Esophagus squamous epithelium (tissue), 5 donors: ENCODE measurements at regions not wholly inside any gene's neighbourhood (a gene's known extent, or its start where the extent isn't known, plus 50 kb on each side); places are given as distances from the start of the nearest gene placed in this dataset.
"Not testable (repeated sequence)": the region's sequence is repeated elsewhere in the genome, so short reads cannot be mapped to it uniquely, and the experiment has no call there.

Source experiments
- DNase-seq: peaks from one replicate; lab custom pipeline; 2025; lab: John Stamatoyannopoulos, UW
- H3K27ac ChIP-seq, 4 donors: fragments of 200-600 bp; sonication (generic); one replicate each; pipeline ENCODE4 v1.5.1; 2016 to 2019; ENCODE audit warnings: mild to moderate bottlenecking in 1 of 4
- H3K27me3 ChIP-seq, 4 donors: fragments of 200-600 bp; sonication (generic); 1 replicate in 3 of 4; 2 replicates in 1 of 4; pipeline versions ENCODE4 v1.5.1 to v1.6.0; 2017 to 2021; ENCODE audit warnings: antibody characterized with exemption in 1 of 4
- H3K36me3 ChIP-seq, 3 donors: fragments of 200-600 bp; sonication (generic); one replicate each; pipeline ENCODE4 v1.5.1; 2016 to 2019
- H3K4me1 ChIP-seq, 3 donors: fragments of 200-600 bp; sonication (generic); one replicate each; pipeline ENCODE4 v1.5.1; 2017 to 2019
- H3K4me3 ChIP-seq, 4 donors: fragments of 200-600 bp; sonication (generic); 1 replicate in 3 of 4; 2 replicates in 1 of 4; pipeline ENCODE4 v1.5.1; 2016 to 2019; ENCODE audit warnings: mild to moderate bottlenecking in 2 of 4, moderate library complexity in 1 of 4
- H3K9me3 ChIP-seq, 3 donors: fragments of 200-600 bp; sonication (generic); one replicate each; pipeline ENCODE4 v1.5.1; 2016 to 2019
- CTCF ChIP-seq, 6 experiments: fragments of 450-650 bp in 4 of 6; fragments of 200-600 bp in 2 of 6; sonication (generic) in 2 of 6; IDR thresholded peaks; one replicate each; pipeline ENCODE4 v1.5.1; 2016 to 2019; ENCODE audit warnings: antibody characterized with exemption in 6 of 6, mild to moderate bottlenecking in 4 of 6, moderate library complexity in 4 of 6
- POLR2A ChIP-seq, 4 donors: fragments of 450-650 bp; IDR thresholded peaks; one replicate each; pipeline ENCODE4 v1.6.1; 2017; ENCODE audit warnings: antibody characterized with exemption in 4 of 4, mild to moderate bottlenecking in 4 of 4, moderate library complexity in 3 of 4
- WGBS, 2 donors: methylation state at CpG; one replicate each; pipeline ENCODE4 v1.1.5; 2018; 5-methylcytosine and 5-hydroxymethylcytosine counted together
- intact Hi-C: fragments of 100-400 bp; cut with DNase I; formaldehyde crosslinking; loops from one replicate; pipeline ENCODE4 v1.15.0; 2022
- donor health status: DM: yes; HTN: yes; CAD: no.

- H3K4me1 ChIP-seq, result no peaks in the 10 kb centered on the region
- WGBS, 2 donors, result 35 to 59% methylated on average over 2 of the region's 2 CpGs
- no peak overlapping the region for H3K4me3 ChIP-seq
- H3K27me3 ChIP-seq, result no peaks in the 10 kb centered on the region
- no peak for DNase-seq
- no peaks in the 10 kb centered on the region for H3K9me3 ChIP-seq
- H3K36me3 ChIP-seq, result no peaks in the 10 kb centered on the region
- no peak for TF ChIP-seq CTCF (IDR thresholded peaks at IDR 0.05)
- no peak for TF ChIP-seq POLR2A (IDR thresholded peaks at IDR 0.05)
- intact Hi-C loops, result no loop called here
- no peak overlapping the region for H3K27ac ChIP-seq
These were observed 60.6 kb upstream of the EMB start for GRCh38 chr5:50501491-50502228.

- peak in 4 of 6 experiments; percentile 17 to 37 (median 26) for TF ChIP-seq CTCF (IDR thresholded peaks at IDR 0.05)
- DNase-seq, H3K36me3 ChIP-seq, H3K9me3 ChIP-seq, intact Hi-C loops, H3K4me3 ChIP-seq, H3K27me3 ChIP-seq, H3K4me1 ChIP-seq, H3K27ac ChIP-seq: not testable (repeated sequence)
These were observed 72.0 kb upstream of the EMB start for GRCh38 chr5:50513028-50513457.

- DNase-seq, H3K4me1 ChIP-seq, H3K27ac ChIP-seq, intact Hi-C loops, H3K36me3 ChIP-seq, H3K4me3 ChIP-seq, H3K27me3 ChIP-seq, H3K9me3 ChIP-seq: not testable (repeated sequence)
These were observed 80.0 kb upstream of the EMB start for GRCh38 chr5:50521060-50521459.

- H3K9me3 ChIP-seq, H3K36me3 ChIP-seq, intact Hi-C loops, DNase-seq, H3K4me3 ChIP-seq, H3K27me3 ChIP-seq, H3K4me1 ChIP-seq, H3K27ac ChIP-seq: not testable (repeated sequence)
- WGBS, 2 donors, result 78% methylated on average over 3 of the region's 3 CpGs
These were observed 86.5 kb upstream of the EMB start for GRCh38 chr5:50527514-50528060.

- no peaks in the 10 kb centered on the region for H3K9me3 ChIP-seq
- no peak overlapping the region for H3K27ac ChIP-seq
- WGBS, 2 donors, result 66 to 77% methylated on average over 3 to 6 of the region's 6 CpGs
- H3K27me3 ChIP-seq, result no peaks in the 10 kb centered on the region
- no peak overlapping the region for H3K4me3 ChIP-seq
- no peak for TF ChIP-seq CTCF (IDR thresholded peaks at IDR 0.05)
- no peak for TF ChIP-seq POLR2A (IDR thresholded peaks at IDR 0.05)
- no peaks in the 10 kb centered on the region for H3K36me3 ChIP-seq
- DNase-seq, result no peak
- H3K4me1 ChIP-seq, result no peaks in the 10 kb centered on the region
- intact Hi-C loops, result no loop called here
These were observed 94.3 kb upstream of the EMB start for GRCh38 chr5:50535393-50535792.

GRCh38 chr5:50537534-50537933, 96.4 kb upstream of the EMB start:
- H3K27ac ChIP-seq, H3K36me3 ChIP-seq, H3K4me3 ChIP-seq, H3K9me3 ChIP-seq, H3K27me3 ChIP-seq, H3K4me1 ChIP-seq, intact Hi-C loops, DNase-seq: not testable (repeated sequence)
- WGBS, 2 donors, result 48 to 65% methylated on average over 1 of the region's 1 CpG
